GM18861 (cell line): ENCODE measurements at regions not wholly inside any gene's neighbourhood (a gene's known extent, or its start where the extent isn't known, plus 50 kb on each side); places are given as distances from the start of the nearest gene placed in this dataset.

Experiments used
- ATAC-seq: cut with Tn5 transposase; IDR thresholded peaks from one replicate; pipeline ENCODE4 v1.9.1; 2021; ENCODE audit not compliant: unreplicated experiment

GRCh38 chr14:61226015-61226654 is 55.0 kb downstream of the TMEM30B start:
- no peak for ATAC-seq

- no peak for ATAC-seq
Observed at GRCh38 chr14:61225344-61225743, 55.8 kb downstream of the TMEM30B start.

GRCh38 chr14:61223552-61223951 is 57.6 kb downstream of the TMEM30B start:
- no peak for ATAC-seq

- ATAC-seq: no peak
Observed at GRCh38 chr14:61222388-61222787, 58.8 kb downstream of the TMEM30B start.

- no peak for ATAC-seq
Observed at GRCh38 chr14:61221906-61222305, 59.2 kb downstream of the TMEM30B start.

GRCh38 chr14:61219673-61220072 is 61.5 kb downstream of the TMEM30B start:
- ATAC-seq: no peak

- ATAC-seq: no peak
Observed at GRCh38 chr14:61219256-61219655, 61.9 kb downstream of the TMEM30B start.

GRCh38 chr14:61218767-61219166 is 62.4 kb downstream of the TMEM30B start:
- ATAC-seq: no peak

- ATAC-seq: no peak
Observed at GRCh38 chr14:61218157-61218556, 63.0 kb downstream of the TMEM30B start.

- ATAC-seq: no peak
Observed at GRCh38 chr14:61217516-61217915, 63.6 kb downstream of the TMEM30B start.

GRCh38 chr14:61215222-61216020 is 65.7 kb downstream of the TMEM30B start:
- ATAC-seq: no peak

- ATAC-seq: no peak
Observed at GRCh38 chr14:61213920-61214319, 67.2 kb downstream of the TMEM30B start.

GRCh38 chr14:61213191-61213621 is 67.9 kb downstream of the TMEM30B start:
- ATAC-seq: no peak

GRCh38 chr14:61212546-61212945 is 68.6 kb downstream of the TMEM30B start:
- ATAC-seq: no peak

GRCh38 chr14:61211476-61212255 is 69.5 kb downstream of the TMEM30B start:
- ATAC-seq: no peak

- ATAC-seq: no peak
Observed at GRCh38 chr14:61203081-61203753, 77.9 kb downstream of the TMEM30B start.

GRCh38 chr14:61202124-61202523 is 79.0 kb downstream of the TMEM30B start:
- no peak for ATAC-seq

GRCh38 chr14:61201171-61201570 is 80.0 kb downstream of the TMEM30B start:
- ATAC-seq: no peak

- ATAC-seq: no peak
Observed at GRCh38 chr14:61197416-61197815, 83.7 kb downstream of the TMEM30B start.

GRCh38 chr14:61196792-61197191 is 84.3 kb downstream of the TMEM30B start:
- ATAC-seq: no peak

- no peak for ATAC-seq
Observed at GRCh38 chr14:61196034-61196433, 85.1 kb downstream of the TMEM30B start.
